ENCODE measurements at regions not wholly inside any gene's neighbourhood (a gene's known extent, or its start where the extent isn't known, plus 50 kb on each side); places are given as distances from the start of the nearest gene placed in this dataset.
A peak's percentile ranks its signal among the peaks of the same experiment; 100 is the strongest.

- no peaks in the 10 kb centered on the region for H3K23me2 ChIP-seq (ENCODE audit: low read depth, low read length)
- H3K79me2 ChIP-seq (ENCODE audit: control insufficient read depth in 1 of 2, insufficient read depth in 2 of 2, low read length in 2 of 2), result no peaks in the 10 kb centered on the region
- no peaks in the 10 kb centered on the region for H3K4me1 ChIP-seq (replicated peaks in 1 of 4; ENCODE audit: control insufficient read depth in 3 of 4, insufficient read depth in 4 of 4, low read length in 3 of 4)
- H2BK12ac ChIP-seq (ENCODE audit: low read depth, low read length), result no peak overlapping the region
- H3K23ac ChIP-seq (ENCODE audit: insufficient read length), result no peak overlapping the region
- H4K5ac ChIP-seq (ENCODE audit: insufficient read length, low read depth, low read length), result no peak overlapping the region
- FAIRE-seq, result peak; percentile 81
- H2AK5ac ChIP-seq (ENCODE audit: low read depth, low read length), result no peak overlapping the region
- no peaks in the 10 kb centered on the region for H3K27me3 ChIP-seq (replicated peaks in 1 of 4; ENCODE audit: control insufficient read depth in 3 of 4, extremely low read depth in 1 of 4, insufficient read depth in 3 of 4, low read length in 3 of 4)
- no peak for TF ChIP-seq SIX5 (IDR thresholded peaks at IDR 0.05; ENCODE audit: low read depth, low read length)
- no peak for TF ChIP-seq MAFK (IDR thresholded peaks at IDR 0.05; ENCODE audit: low read depth, low read length)
- TF ChIP-seq CTCF (IDR thresholded peaks at IDR 0.05; ENCODE audit: control extremely low read depth in 1 of 3, insufficient read depth in 1 of 3, low read depth in 1 of 3, low read length in 3 of 3), result peak; percentile 42 to 83 (median 58)
- TF ChIP-seq RAD21 (IDR thresholded peaks at IDR 0.05 in 1 of 2, conservative IDR thresholded peaks at IDR 0.05 in 1 of 2; ENCODE audit: low read depth in 2 of 2, low read length in 2 of 2), result peak; percentile 54 to 66
- 0 out of 2 replicates have a peak, but pooled peaks have one; percentile 8 for TF ChIP-seq MAX (IDR thresholded peaks at IDR 0.05)
- no peaks in the 10 kb centered on the region for H4K20me1 ChIP-seq (replicated peaks in 1 of 2; ENCODE audit: control insufficient read depth in 1 of 2, insufficient read depth in 2 of 2, low read length in 2 of 2)
- no peak overlapping the region for H4K8ac ChIP-seq (ENCODE audit: extremely low read depth, insufficient read depth, low read length)
- ChIA-PET POLR2A (ENCODE audit: partially characterized antibody) (no interaction called here), CTCF (ENCODE audit: partially characterized antibody) (interaction anchor here (0.7 to 3.2 kb wide), 15 partner anchors 9 to 382 kb away, joined by 3 to 21 read pairs (median 5); no protein-coding TSS in a partner anchor)
- H3K4me2 ChIP-seq (ENCODE audit: insufficient read depth in 1 of 2, low read depth in 2 of 2, low read length in 2 of 2), result no peak overlapping the region
- peak overlapping the region; percentile 70; the same call in 1 of the 2 replicates for H2AFZ ChIP-seq (ENCODE audit: low read length)
- H3K14ac ChIP-seq (ENCODE audit: insufficient read length), result no peak overlapping the region
- H2BK5ac ChIP-seq (ENCODE audit: low read depth, low read length), result no peak overlapping the region
- peak in 1 of 2 experiments; percentile 25 for DNase-seq (ENCODE audit: low read depth in 1 of 2, low spot score in 2 of 2)
- H2BK20ac ChIP-seq (ENCODE audit: low read length), result no peak overlapping the region
- H4K91ac ChIP-seq (replicated peaks; ENCODE audit: insufficient read length, low read length), result no peak overlapping the region
- H2BK120ac ChIP-seq (replicated peaks; ENCODE audit: low read depth, low read length), result no peak overlapping the region
- no peaks in the 10 kb centered on the region; a peak in 1 of 8 replicates for H3K36me3 ChIP-seq (ENCODE audit: control insufficient read depth in 2 of 4, insufficient read depth in 4 of 4, low read length in 3 of 4)
- H3K9ac ChIP-seq (replicated peaks in 1 of 4; ENCODE audit: extremely low read depth in 1 of 4, low read depth in 3 of 4, low read length in 3 of 4), result no peak overlapping the region
- 84% methylated on average over 6 of the region's 6 CpGs; no CpG with 5 or more reads in 1 of the 2 experiments for WGBS, 2 experiments (ENCODE audit: extremely low coverage in 1 of 2, insufficient coverage in 1 of 2, insufficient read length in 1 of 2, insufficient replicate concordance in 2 of 2, low coverage in 1 of 2, low lambda C conversion rate in 2 of 2, missing lambda C conversion rate in 1 of 2)
- H3K4me3 ChIP-seq (ENCODE audit: extremely low read depth in 1 of 4, insufficient read depth in 2 of 4, low read depth in 3 of 4, low read length in 4 of 4), result no peak overlapping the region
- no peaks in the 10 kb centered on the region for H3K9me3 ChIP-seq (ENCODE audit: insufficient read depth in 2 of 2, low read depth in 1 of 2, low read length in 1 of 2)
- no peak overlapping the region for H3K4ac ChIP-seq (replicated peaks; ENCODE audit: insufficient read length, low read depth, low read length)
- no peak overlapping the region for H3K18ac ChIP-seq (ENCODE audit: extremely low read depth, low read length)
- no peak overlapping the region for H3K56ac ChIP-seq (replicated peaks; ENCODE audit: insufficient read length, low read depth, low read length)
- H3K27ac ChIP-seq (ENCODE audit: low read depth, low read length), result no peak overlapping the region
- no peaks in the 10 kb centered on the region for H3K79me1 ChIP-seq (ENCODE audit: low read depth, low read length)
- H2BK15ac ChIP-seq (ENCODE audit: low read length), result no peak overlapping the region
These were observed 181.0 kb upstream of the CDH2 start for GRCh38 chr18:28357766-28358401.
